ENCODE measurements at regions not wholly inside any gene's neighbourhood (a gene's known extent, or its start where the extent isn't known, plus 50 kb on each side); places are given as distances from the start of the nearest gene placed in this dataset.

GRCh38 chr14:76599141-76599540 lies 162.1 kb upstream of the VASH1 start:
- ATAC-seq (ENCODE audit: low FRiP score), result no peak
- no peak for TF ChIP-seq CTCF (IDR thresholded peaks at IDR 0.05)
- DNase-seq (ENCODE audit: low spot score), result no peak

GRCh38 chr14:76599559-76600287 lies 161.5 kb upstream of the VASH1 start:
- ATAC-seq (ENCODE audit: low FRiP score) (no peak), DNase-seq (ENCODE audit: low spot score) (no peak)
- no peak for TF ChIP-seq CTCF (IDR thresholded peaks at IDR 0.05)

- no peak for TF ChIP-seq CTCF (IDR thresholded peaks at IDR 0.05)
- no peak for ATAC-seq (ENCODE audit: low FRiP score)
- DNase-seq (ENCODE audit: low spot score), result no peak
Measured at GRCh38 chr14:76603713-76604112, 157.6 kb upstream of the VASH1 start.

GRCh38 chr14:76607510-76607909 lies 153.8 kb upstream of the VASH1 start:
- ATAC-seq (ENCODE audit: low FRiP score) (no peak), DNase-seq (ENCODE audit: low spot score) (no peak)
- TF ChIP-seq CTCF (IDR thresholded peaks at IDR 0.05), result no peak

GRCh38 chr14:76612654-76613053 lies 148.6 kb upstream of the VASH1 start:
- DNase-seq (ENCODE audit: low spot score), result no peak
- ATAC-seq (ENCODE audit: low FRiP score), result no peak
- TF ChIP-seq CTCF (IDR thresholded peaks at IDR 0.05), result no peak

GRCh38 chr14:76613616-76614015 lies 147.7 kb upstream of the VASH1 start:
- no peak for TF ChIP-seq CTCF (IDR thresholded peaks at IDR 0.05)
- DNase-seq (ENCODE audit: low spot score) (no peak), ATAC-seq (ENCODE audit: low FRiP score) (no peak)

- no peak for ATAC-seq (ENCODE audit: low FRiP score)
- no peak for TF ChIP-seq CTCF (IDR thresholded peaks at IDR 0.05)
- DNase-seq (ENCODE audit: low spot score), result no peak
Measured at GRCh38 chr14:76615331-76615730, 145.9 kb upstream of the VASH1 start.

All from omental fat pad (tissue), 3 donors.